GM10248 (cell line): ENCODE measurements at regions not wholly inside any gene's neighbourhood (a gene's known extent, or its start where the extent isn't known, plus 50 kb on each side); places are given as distances from the start of the nearest gene placed in this dataset.
"Not testable (repeated sequence)": the region's sequence is repeated elsewhere in the genome, so short reads cannot be mapped to it uniquely, and the experiment has no call there.

Source experiments
- CTCF ChIA-PET: fragments of 300-600 bp; sonication (Branson Sonifier 250); formaldehyde crosslinking; extraction: SDS; loops from one replicate; lab custom pipeline; 2021; ENCODE audit warnings: antibody characterized with exemption; lab: Yijun Ruan, JAX
- POLR2A ChIA-PET: fragments of 350-650 bp; sonication (Branson Sonifier 250); formaldehyde crosslinking; extraction: SDS; loops from one replicate; lab custom pipeline; 2020; ENCODE audit warnings: antibody characterized with exemption; lab: Yijun Ruan, JAX
- DNase-seq: peaks from one replicate; pipeline ENCODE4 v3.0.0; 2012; ENCODE audit errors: extremely low spot score
- TF ChIP-seq, protein P1 (sequence below): IDR thresholded peaks from 2 replicates; pipeline ENCODE4 v1.5.1; 2012; ENCODE audit warnings: mild to moderate bottlenecking, low read depth; ENCODE audit errors: extremely low read depth, missing control alignments, control extremely low read depth

DNA sequence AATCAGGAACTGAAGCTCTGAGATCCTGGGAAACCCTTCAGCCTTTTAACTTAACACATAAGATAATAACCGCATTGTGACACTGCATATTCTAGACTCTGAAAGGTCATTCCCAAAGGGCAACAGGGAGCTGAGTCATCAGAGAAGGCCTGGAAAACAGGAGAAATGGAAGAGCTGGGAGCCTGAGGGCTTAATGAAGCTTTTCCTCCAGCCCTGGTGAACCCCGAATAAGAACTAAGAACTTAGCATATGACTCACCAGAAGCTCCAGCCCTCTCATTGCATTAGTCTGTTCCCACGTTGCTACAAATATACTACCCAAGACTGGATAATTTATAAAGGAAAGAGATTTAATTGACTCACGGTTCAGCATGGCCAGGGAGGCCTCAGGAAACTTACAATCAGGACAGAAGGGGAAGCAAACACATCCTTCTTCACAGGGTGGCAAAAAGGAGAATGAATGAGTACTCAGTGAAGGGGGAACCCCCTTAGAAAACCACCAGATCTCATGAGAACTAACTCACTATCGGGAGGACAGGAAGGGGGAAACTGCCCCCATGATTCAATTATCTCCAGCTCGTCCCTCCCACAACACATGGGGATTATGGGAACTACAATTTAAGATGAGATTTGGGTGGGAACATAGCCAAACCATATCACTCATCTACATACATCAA lies 648.5 kb downstream of the TFAP2A start:
- TF ChIP-seq, protein P1, sequence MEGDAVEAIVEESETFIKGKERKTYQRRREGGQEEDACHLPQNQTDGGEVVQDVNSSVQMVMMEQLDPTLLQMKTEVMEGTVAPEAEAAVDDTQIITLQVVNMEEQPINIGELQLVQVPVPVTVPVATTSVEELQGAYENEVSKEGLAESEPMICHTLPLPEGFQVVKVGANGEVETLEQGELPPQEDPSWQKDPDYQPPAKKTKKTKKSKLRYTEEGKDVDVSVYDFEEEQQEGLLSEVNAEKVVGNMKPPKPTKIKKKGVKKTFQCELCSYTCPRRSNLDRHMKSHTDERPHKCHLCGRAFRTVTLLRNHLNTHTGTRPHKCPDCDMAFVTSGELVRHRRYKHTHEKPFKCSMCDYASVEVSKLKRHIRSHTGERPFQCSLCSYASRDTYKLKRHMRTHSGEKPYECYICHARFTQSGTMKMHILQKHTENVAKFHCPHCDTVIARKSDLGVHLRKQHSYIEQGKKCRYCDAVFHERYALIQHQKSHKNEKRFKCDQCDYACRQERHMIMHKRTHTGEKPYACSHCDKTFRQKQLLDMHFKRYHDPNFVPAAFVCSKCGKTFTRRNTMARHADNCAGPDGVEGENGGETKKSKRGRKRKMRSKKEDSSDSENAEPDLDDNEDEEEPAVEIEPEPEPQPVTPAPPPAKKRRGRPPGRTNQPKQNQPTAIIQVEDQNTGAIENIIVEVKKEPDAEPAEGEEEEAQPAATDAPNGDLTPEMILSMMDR = no peak
- ChIA-PET POLR2A (interaction anchor here (0.5 to 1.0 kb wide), 2 partner anchors 13 to 644 kb away, joined by 4 to 9 read pairs; no protein-coding TSS in a partner anchor), CTCF (no interaction called here)
- no peak for DNase-seq

DNA sequence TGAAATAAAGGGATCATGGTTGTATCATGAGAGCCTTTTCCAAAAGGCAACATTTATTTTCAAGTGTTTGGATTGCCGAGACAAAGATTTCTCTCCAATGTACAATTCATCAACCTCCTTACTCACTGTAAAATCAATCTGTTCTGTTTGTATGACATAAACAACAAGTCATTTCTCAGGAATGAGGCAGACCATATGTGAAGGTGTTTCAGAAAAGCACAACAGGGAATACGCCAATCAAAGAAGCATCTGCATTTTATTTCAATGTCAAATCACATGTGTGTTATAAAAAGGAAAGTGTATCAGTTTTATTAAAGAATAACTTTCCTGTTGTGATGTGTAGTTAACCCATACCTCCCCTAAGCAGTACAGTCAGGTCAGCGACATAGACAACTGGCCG lies 653.7 kb downstream of the TFAP2A start:
- TF ChIP-seq, protein P1 = no peak
- POLR2A ChIA-PET = no interaction called here
- DNase-seq = no peak
- CTCF ChIA-PET = no interaction called here

DNA sequence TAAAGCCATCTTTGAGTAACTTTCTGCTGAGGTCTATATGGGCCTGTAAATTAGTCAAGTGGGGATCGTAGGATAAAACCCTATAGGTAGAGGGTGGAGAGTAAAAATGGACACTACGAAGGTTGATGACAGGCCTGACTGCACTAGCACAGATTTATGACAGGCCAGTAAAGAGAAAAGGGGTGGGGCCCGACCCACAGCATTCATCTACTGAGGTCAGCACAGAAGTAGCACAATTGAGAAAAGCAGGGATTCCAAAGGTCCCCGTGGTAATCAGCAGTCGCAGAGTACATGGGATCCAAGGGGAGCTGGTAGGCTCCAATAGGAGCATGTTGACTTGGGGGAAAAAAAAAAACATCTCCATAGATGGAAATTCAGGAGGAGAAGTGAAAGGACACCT lies 660.4 kb downstream of the TFAP2A start:
- POLR2A ChIA-PET = interaction anchor here (1.0 kb wide), 1 partner anchor 12 kb away, joined by 4 read pairs; no protein-coding TSS in a partner anchor
- DNase-seq = no peak
- TF ChIP-seq, protein P1 = no peak
- CTCF ChIA-PET = interaction anchor here (0.9 to 1.2 kb wide), 2 partner anchors 10 to 264 kb away, joined by 3 read pairs; no protein-coding TSS in a partner anchor

DNA sequence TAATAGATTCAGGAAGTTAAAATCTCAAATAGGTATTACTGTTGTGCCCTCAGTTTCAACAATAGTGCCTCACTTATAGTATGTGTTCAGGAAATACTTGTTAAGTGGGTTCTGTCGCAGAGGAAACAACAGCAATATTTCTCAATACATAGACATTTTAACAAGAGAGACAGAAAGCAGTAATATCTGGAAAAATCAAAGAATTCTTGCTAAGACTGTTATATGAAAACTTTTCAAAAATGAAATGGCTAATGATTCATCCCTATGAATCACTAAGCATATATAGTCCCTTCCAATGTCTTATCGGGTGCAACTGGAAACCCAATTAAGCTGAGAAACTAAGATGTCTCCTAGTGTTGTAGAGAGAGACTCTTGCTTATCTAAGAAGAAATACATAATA lies 668.9 kb downstream of the TFAP2A start:
- ChIA-PET CTCF (no interaction called here), POLR2A (no interaction called here)
- TF ChIP-seq, protein P1 = no peak
- DNase-seq = no peak

DNA sequence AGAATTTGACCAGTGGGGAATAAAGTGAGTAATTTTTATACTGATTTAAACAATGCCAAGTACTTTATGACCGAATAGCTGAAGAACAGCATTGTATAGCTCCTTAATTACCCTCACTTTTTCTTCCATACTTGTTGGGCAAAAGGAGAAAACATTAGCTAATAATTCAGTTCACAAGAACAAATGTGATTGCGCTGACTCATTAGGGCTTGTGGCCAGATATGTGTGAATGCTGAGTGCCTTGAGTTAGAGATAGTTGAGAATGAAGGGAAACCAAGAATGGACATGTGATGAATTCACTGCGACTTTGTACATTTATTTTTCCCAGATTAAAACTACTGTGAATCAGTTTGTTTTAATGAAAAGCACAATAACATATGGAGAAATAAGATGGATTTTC lies 669.4 kb downstream of the TFAP2A start:
- ChIA-PET POLR2A (no interaction called here), CTCF (no interaction called here)
- TF ChIP-seq, protein P1 = no peak
- no peak for DNase-seq

DNA sequence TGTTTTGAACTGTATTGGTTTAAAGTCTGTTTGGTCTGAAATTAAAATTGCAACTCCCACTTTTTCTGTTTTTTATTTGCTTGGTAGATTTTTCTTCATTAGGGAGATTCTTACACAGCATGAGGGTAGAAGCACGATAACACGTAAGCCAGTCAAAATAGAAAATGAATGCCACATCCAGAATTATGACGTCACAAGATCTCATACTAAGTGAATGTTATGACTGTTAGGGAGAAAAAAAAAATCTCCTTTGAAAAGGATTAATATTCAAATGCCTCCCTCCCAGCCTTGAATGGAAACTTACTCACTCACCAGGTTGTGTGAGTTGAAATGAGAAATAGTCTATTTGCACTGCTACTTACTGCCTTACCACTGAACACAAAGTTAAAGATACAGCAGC lies 670.8 kb downstream of the TFAP2A start:
- POLR2A ChIA-PET = no interaction called here
- DNase-seq = no peak
- TF ChIP-seq, protein P1 = no peak
- CTCF ChIA-PET = no interaction called here

DNA sequence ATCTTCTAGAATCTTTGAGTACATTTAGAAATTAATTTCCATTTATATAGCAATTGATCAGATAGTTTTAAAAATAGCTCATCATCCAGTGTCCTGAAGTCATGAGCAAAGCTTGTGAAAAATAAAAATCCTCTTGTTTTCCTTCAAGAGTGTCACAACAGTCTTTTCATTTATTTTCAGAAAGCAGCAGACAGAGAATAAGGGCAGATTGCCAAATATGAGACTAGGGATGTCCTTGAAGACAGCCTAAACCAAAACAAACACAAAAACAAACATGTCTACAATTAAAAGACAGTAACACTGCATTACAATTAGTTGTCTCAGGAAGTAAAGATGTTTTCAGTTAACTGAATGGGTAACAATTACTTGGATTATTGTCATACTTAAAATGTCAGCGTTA lies 682.8 kb downstream of the TFAP2A start:
- CTCF ChIA-PET = interaction anchor here (1.2 kb wide), 1 partner anchor 9 kb away, joined by 3 read pairs; no protein-coding TSS in a partner anchor
- DNase-seq = no peak
- POLR2A ChIA-PET = no interaction called here
- TF ChIP-seq, protein P1 = no peak

DNA sequence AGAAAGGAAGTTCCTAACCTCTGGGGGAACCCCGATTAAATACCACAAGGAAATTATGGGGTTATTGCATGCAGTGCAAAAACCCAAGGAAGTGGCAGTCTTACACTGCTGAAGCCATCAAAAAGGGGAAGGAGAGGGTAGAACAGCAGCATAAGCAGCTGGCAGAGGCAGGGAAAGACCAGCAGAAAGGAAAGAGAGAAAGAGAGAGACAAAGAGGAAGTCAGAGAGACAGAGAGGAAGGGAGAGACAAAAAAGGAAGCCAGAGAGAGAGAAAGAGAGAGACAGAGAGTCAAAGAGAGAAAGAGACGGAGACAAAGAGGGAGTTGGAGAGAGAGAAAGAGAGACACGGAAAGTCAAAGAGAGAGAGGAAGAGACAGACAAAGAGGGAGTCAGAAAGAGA lies 689.1 kb downstream of the TFAP2A start:
- POLR2A ChIA-PET, CTCF ChIA-PET, DNase-seq: not testable (repeated sequence)
